ENCODE measurements at regions not wholly inside any gene's neighbourhood (a gene's known extent, or its start where the extent isn't known, plus 50 kb on each side); places are given as distances from the start of the nearest gene placed in this dataset.

DNA sequence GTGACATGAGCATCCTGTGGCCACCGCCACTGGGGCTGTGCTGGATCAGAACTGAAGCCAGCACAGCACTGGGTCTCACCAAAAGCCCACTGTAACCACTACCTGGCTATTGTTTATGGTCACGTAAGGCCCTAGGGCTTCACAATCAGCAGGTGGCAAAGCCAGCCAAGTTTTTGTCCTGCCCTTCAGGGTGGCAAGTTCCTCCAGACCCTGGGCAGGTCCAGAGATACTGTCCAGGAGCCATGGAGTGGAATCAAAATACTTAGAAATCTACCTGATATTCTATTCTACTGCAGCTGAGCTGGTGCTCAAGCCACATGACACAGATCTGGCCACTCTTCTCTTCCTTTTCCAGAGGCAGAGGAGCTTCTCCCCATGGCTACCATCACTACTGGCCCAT, 121.2 kb upstream of the CXXC4 start:
- no peak overlapping the region for H3K27ac ChIP-seq (ENCODE audit: low read depth, low read length, poor library complexity, severe bottlenecking)
- no peaks in the 10 kb centered on the region for H3K36me3 ChIP-seq (ENCODE audit: insufficient read depth, low read length)
- ChIA-PET CTCF (ENCODE audit: unreplicated experiment) (no interaction called here), POLR2A (no interaction called here)
- H3K9me3 ChIP-seq (ENCODE audit: low read length), result no peaks in the 10 kb centered on the region
- H2AFZ ChIP-seq (ENCODE audit: low read length), result no peak overlapping the region
- H3K4me1 ChIP-seq (ENCODE audit: insufficient read depth, low read length, poor library complexity, severe bottlenecking), result no peaks in the 10 kb centered on the region
- H3K79me2 ChIP-seq (ENCODE audit: insufficient read depth, low read depth, low read length), result no peaks in the 10 kb centered on the region
- BruUV-seq (replicated peaks), result no TSS peak
- H4K20me1 ChIP-seq (ENCODE audit: insufficient read depth, low read length), result no peaks in the 10 kb centered on the region
- H3K4me3 ChIP-seq (ENCODE audit: low read depth, low read length, poor library complexity, severe bottlenecking), result no peak overlapping the region
- H3K4me2 ChIP-seq (ENCODE audit: low read length), result no peak overlapping the region
- no peak for DNase-seq (ENCODE audit: low spot score)
- no peaks in the 10 kb centered on the region for H3K9me2 ChIP-seq (ENCODE audit: insufficient read depth, low read length)
- intact Hi-C loops (cut with micrococcal nuclease; ENCODE audit: unreplicated experiment), result no loop called here
- no peak for TF ChIP-seq EZH2phosphoT487 (IDR thresholded peaks at IDR 0.05; ENCODE audit: borderline replicate concordance, low read depth, low read length)
- TF ChIP-seq, protein P1, sequence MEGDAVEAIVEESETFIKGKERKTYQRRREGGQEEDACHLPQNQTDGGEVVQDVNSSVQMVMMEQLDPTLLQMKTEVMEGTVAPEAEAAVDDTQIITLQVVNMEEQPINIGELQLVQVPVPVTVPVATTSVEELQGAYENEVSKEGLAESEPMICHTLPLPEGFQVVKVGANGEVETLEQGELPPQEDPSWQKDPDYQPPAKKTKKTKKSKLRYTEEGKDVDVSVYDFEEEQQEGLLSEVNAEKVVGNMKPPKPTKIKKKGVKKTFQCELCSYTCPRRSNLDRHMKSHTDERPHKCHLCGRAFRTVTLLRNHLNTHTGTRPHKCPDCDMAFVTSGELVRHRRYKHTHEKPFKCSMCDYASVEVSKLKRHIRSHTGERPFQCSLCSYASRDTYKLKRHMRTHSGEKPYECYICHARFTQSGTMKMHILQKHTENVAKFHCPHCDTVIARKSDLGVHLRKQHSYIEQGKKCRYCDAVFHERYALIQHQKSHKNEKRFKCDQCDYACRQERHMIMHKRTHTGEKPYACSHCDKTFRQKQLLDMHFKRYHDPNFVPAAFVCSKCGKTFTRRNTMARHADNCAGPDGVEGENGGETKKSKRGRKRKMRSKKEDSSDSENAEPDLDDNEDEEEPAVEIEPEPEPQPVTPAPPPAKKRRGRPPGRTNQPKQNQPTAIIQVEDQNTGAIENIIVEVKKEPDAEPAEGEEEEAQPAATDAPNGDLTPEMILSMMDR (conservative IDR thresholded peaks at IDR 0.05; ENCODE audit: low read length), result no peak

DNA sequence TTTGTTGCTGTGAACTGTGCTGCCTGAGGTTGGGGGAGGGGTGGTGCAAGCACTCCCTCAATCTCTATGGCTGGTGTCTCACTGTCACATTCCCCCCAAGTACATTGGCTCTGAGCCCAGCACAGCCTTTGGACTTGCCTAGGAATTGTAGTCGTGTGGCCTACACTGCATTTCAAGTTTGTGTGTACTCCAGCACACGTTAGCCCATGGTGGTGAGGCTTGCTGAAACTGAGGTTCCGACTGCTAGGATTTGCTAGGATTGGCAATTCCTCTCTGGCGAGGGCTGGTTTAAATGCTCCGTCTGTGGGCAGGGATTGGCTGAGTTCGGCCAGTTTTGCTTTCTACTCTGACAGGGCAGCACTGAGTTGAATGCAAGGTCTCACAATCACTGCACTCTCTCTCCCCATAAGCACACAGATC, 121.7 kb upstream of the CXXC4 start:
- DNase-seq (ENCODE audit: low spot score), result no peak
- Histone ChIP-seq H3K4me1 (ENCODE audit: insufficient read depth, low read length, poor library complexity, severe bottlenecking) (no peaks in the 10 kb centered on the region), H2AFZ (ENCODE audit: low read length) (no peak overlapping the region), H3K4me2 (ENCODE audit: low read length) (no peak overlapping the region), H3K27ac (ENCODE audit: low read depth, low read length, poor library complexity, severe bottlenecking) (no peak overlapping the region), H3K9me2 (ENCODE audit: insufficient read depth, low read length) (no peaks in the 10 kb centered on the region), H3K36me3 (ENCODE audit: insufficient read depth, low read length) (no peaks in the 10 kb centered on the region), H3K4me3 (ENCODE audit: low read depth, low read length, poor library complexity, severe bottlenecking) (no peak overlapping the region), H4K20me1 (ENCODE audit: insufficient read depth, low read length) (no peaks in the 10 kb centered on the region), H3K9me3 (ENCODE audit: low read length) (no peaks in the 10 kb centered on the region), H3K79me2 (ENCODE audit: insufficient read depth, low read depth, low read length) (no peaks in the 10 kb centered on the region)
- BruUV-seq (replicated peaks), result no TSS peak
- ChIA-PET POLR2A (no interaction called here), CTCF (ENCODE audit: unreplicated experiment) (no interaction called here)
- TF ChIP-seq, protein P1 (conservative IDR thresholded peaks at IDR 0.05; ENCODE audit: low read length), result no peak
- no peak for TF ChIP-seq EZH2phosphoT487 (IDR thresholded peaks at IDR 0.05; ENCODE audit: borderline replicate concordance, low read depth, low read length)
- intact Hi-C loops (cut with micrococcal nuclease; ENCODE audit: unreplicated experiment), result no loop called here

DNA sequence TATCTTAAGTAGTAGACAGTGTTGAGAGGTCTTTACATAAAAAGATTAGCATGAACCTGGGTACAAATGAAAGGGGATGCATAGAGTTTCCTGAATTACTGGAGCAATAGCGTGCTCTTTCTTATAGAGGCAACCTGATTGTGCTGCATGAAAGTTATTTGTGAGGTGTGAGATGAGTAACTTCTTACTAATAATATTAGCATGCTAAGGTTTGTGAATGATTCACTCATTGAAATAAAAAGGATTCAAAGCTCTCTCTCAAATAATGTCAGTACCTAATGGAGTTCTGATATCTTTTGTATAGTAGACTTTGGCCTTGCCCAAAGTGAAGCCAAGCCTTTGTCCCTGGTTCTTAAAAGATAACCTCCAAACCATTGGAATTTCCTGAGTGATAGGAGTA, 131.0 kb upstream of the CXXC4 start:
- ChIA-PET POLR2A (interaction anchor here (0.6 to 1.0 kb wide), 3 partner anchors 8 to 21 kb away, joined by 3 read pairs; no protein-coding TSS in a partner anchor), CTCF (ENCODE audit: unreplicated experiment) (no interaction called here)
- H3K9me2 ChIP-seq (ENCODE audit: insufficient read depth, low read length), result no peaks in the 10 kb centered on the region
- H4K20me1 ChIP-seq (ENCODE audit: insufficient read depth, low read length), result no peaks in the 10 kb centered on the region
- no peaks in the 10 kb centered on the region for H3K36me3 ChIP-seq (ENCODE audit: insufficient read depth, low read length)
- H3K27ac ChIP-seq (ENCODE audit: low read depth, low read length, poor library complexity, severe bottlenecking), result no peak overlapping the region
- H3K9me3 ChIP-seq (ENCODE audit: low read length), result no peaks in the 10 kb centered on the region
- no peaks in the 10 kb centered on the region for H3K4me1 ChIP-seq (ENCODE audit: insufficient read depth, low read length, poor library complexity, severe bottlenecking)
- no peak for DNase-seq (ENCODE audit: low spot score)
- intact Hi-C loops (cut with micrococcal nuclease; ENCODE audit: unreplicated experiment), result no loop called here
- no peak overlapping the region for H2AFZ ChIP-seq (ENCODE audit: low read length)
- BruUV-seq (replicated peaks), result no TSS peak
- no peaks in the 10 kb centered on the region for H3K79me2 ChIP-seq (ENCODE audit: insufficient read depth, low read depth, low read length)
- H3K4me2 ChIP-seq (ENCODE audit: low read length), result no peak overlapping the region
- TF ChIP-seq EZH2phosphoT487 (IDR thresholded peaks at IDR 0.05; ENCODE audit: borderline replicate concordance, low read depth, low read length), result no peak
- TF ChIP-seq, protein P1 (conservative IDR thresholded peaks at IDR 0.05; ENCODE audit: low read length), result no peak
- no peak overlapping the region for H3K4me3 ChIP-seq (ENCODE audit: low read depth, low read length, poor library complexity, severe bottlenecking)
